ENCODE measurements at regions not wholly inside any gene's neighbourhood (a gene's known extent, or its start where the extent isn't known, plus 50 kb on each side); places are given as distances from the start of the nearest gene placed in this dataset.

DNA sequence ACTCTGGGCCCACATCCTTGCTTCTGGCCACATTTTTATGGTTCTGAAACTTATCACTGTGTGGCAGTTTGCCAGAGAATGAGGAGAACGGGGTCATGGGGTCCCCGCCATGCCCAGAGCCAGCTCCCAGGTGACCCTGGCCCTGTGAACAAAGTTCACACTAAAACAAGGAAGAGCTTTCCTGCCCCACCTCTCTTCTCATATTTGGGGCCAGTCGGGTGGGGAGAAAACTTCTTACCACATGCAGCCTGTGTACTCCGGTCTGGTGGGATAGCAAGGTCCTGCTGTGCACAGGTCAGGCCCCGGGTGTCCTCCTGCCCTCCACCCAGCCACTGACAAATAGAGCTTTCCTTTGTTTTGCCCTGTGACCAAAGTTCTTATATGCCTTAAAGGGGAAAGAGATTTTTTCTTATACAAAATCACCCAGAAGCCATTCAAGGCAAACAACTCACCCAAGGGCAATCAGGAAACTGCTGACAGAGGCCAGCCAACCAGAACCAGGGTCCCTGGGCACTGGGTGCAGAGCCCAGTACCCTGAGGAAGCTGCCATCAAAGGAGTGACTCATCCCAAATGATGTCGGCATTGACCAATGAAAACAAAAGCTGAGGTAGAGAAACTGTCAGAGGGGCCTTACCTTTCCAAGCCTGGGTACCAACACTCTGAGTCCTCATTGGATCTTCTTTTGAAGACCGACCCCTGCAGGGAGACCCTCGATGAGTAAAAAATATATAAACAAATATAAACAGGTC lies 53.6 kb downstream of the OLIG1 start:
- Histone ChIP-seq H3K4me3 (ENCODE audit: low read depth, low read length, poor library complexity, severe bottlenecking) (no peak overlapping the region), H3K4me1 (ENCODE audit: insufficient read depth, low read length, poor library complexity, severe bottlenecking) (no peaks in the 10 kb centered on the region), H3K9me3 (ENCODE audit: low read length) (no peaks in the 10 kb centered on the region), H3K27ac (ENCODE audit: low read depth, low read length, poor library complexity, severe bottlenecking) (no peak overlapping the region), H2AFZ (ENCODE audit: low read length) (no peak overlapping the region), H3K79me2 (ENCODE audit: insufficient read depth, low read depth, low read length) (no peaks in the 10 kb centered on the region), H3K9me2 (ENCODE audit: insufficient read depth, low read length) (no peaks in the 10 kb centered on the region), H3K36me3 (ENCODE audit: insufficient read depth, low read length) (no peaks in the 10 kb centered on the region), H4K20me1 (ENCODE audit: insufficient read depth, low read length) (no peaks in the 10 kb centered on the region), H3K4me2 (ENCODE audit: low read length) (no peak overlapping the region)
- BruUV-seq (replicated peaks) = no TSS peak
- ChIA-PET POLR2A (interaction anchor here (0.6 kb wide), 1 partner anchor 825 kb away, joined by 4 read pairs; no protein-coding TSS in a partner anchor), CTCF (ENCODE audit: unreplicated experiment) (no interaction called here)
- intact Hi-C loops (cut with micrococcal nuclease; ENCODE audit: unreplicated experiment) = loop anchor here (10.0 kb wide), 1 partner anchor 289 kb away; no protein-coding TSS in a partner anchor
- TF ChIP-seq, protein P1, sequence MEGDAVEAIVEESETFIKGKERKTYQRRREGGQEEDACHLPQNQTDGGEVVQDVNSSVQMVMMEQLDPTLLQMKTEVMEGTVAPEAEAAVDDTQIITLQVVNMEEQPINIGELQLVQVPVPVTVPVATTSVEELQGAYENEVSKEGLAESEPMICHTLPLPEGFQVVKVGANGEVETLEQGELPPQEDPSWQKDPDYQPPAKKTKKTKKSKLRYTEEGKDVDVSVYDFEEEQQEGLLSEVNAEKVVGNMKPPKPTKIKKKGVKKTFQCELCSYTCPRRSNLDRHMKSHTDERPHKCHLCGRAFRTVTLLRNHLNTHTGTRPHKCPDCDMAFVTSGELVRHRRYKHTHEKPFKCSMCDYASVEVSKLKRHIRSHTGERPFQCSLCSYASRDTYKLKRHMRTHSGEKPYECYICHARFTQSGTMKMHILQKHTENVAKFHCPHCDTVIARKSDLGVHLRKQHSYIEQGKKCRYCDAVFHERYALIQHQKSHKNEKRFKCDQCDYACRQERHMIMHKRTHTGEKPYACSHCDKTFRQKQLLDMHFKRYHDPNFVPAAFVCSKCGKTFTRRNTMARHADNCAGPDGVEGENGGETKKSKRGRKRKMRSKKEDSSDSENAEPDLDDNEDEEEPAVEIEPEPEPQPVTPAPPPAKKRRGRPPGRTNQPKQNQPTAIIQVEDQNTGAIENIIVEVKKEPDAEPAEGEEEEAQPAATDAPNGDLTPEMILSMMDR (conservative IDR thresholded peaks at IDR 0.05; ENCODE audit: low read length) = no peak
- TF ChIP-seq EZH2phosphoT487 (IDR thresholded peaks at IDR 0.05; ENCODE audit: borderline replicate concordance, low read depth, low read length) = no peak
- DNase-seq (ENCODE audit: low spot score) = no peak

DNA sequence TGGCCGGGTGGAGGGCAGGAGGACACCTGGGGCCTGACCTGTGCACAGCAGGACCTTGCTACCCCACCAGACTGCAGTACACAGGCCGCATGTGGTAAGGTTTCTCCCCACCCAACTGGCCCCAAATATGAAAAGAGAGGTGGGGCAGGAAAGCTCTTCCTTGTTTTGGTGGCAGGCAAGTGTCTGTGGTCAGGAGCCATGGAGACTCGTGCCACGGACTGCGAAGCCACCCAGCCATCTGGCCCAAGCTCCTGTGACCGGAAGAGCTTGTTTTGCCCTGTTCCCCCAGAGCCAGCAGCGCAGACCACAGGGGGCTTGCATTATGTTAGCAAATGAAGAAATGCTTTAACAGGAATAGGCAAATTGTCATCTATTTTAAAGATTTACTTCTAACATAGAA lies 54.9 kb downstream of the OLIG1 start:
- POLR2A ChIA-PET = no interaction called here
- no TSS peak for BruUV-seq (replicated peaks)
- TF ChIP-seq, protein P1 (conservative IDR thresholded peaks at IDR 0.05; ENCODE audit: low read length) = no peak
- TF ChIP-seq EZH2phosphoT487 (IDR thresholded peaks at IDR 0.05; ENCODE audit: borderline replicate concordance, low read depth, low read length) = no peak

More for the DNA sequence above, 54.9 kb downstream of the OLIG1 start:
- no peaks in the 10 kb centered on the region for H3K79me2 ChIP-seq (ENCODE audit: insufficient read depth, low read depth, low read length)
- CTCF ChIA-PET (ENCODE audit: unreplicated experiment) = no interaction called here
- no peaks in the 10 kb centered on the region for H3K4me1 ChIP-seq (ENCODE audit: insufficient read depth, low read length, poor library complexity, severe bottlenecking)
- H3K9me3 ChIP-seq (ENCODE audit: low read length) = no peaks in the 10 kb centered on the region
- intact Hi-C loops (cut with micrococcal nuclease; ENCODE audit: unreplicated experiment) = loop anchor here (5.0 to 10.0 kb wide), 2 partner anchors 183 to 290 kb away; no protein-coding TSS in a partner anchor
- H3K4me3 ChIP-seq (ENCODE audit: low read depth, low read length, poor library complexity, severe bottlenecking) = no peak overlapping the region
- no peak for DNase-seq (ENCODE audit: low spot score)
- no peak overlapping the region for H3K27ac ChIP-seq (ENCODE audit: low read depth, low read length, poor library complexity, severe bottlenecking)
- H3K9me2 ChIP-seq (ENCODE audit: insufficient read depth, low read length) = no peaks in the 10 kb centered on the region
- no peak overlapping the region for H3K4me2 ChIP-seq (ENCODE audit: low read length)
- H3K36me3 ChIP-seq (ENCODE audit: insufficient read depth, low read length) = no peaks in the 10 kb centered on the region
- no peak overlapping the region for H2AFZ ChIP-seq (ENCODE audit: low read length)
- no peaks in the 10 kb centered on the region for H4K20me1 ChIP-seq (ENCODE audit: insufficient read depth, low read length)
